Neural cell (in vitro differentiated cells): ENCODE measurements at regions not wholly inside any gene's neighbourhood (a gene's known extent, or its start where the extent isn't known, plus 50 kb on each side); places are given as distances from the start of the nearest gene placed in this dataset.

Source experiments
- H2AFZ ChIP-seq: fragments of 200-600, 300-800 bp; sonication (generic), shearing (Covaris generic); 2 replicates; pipeline ENCODE4 v1.6.0; 2014; ENCODE audit warnings: low read depth, mild to moderate bottlenecking, antibody characterized with exemption, low read length, moderate library complexity
- H3F3A ChIP-seq: fragments of 200-600 bp; shearing (Covaris generic); 2 replicates; pipeline ENCODE4 v1.6.1; 2016; ENCODE audit warnings: mild to moderate bottlenecking, moderate library complexity, mixed read lengths, antibody characterized with exemption, low read length; ENCODE audit not compliant: insufficient read depth, poor library complexity, severe bottlenecking
- H3K27ac ChIP-seq: fragments of 200-600, 300-800 bp; sonication (generic), shearing (Covaris generic); 2 replicates; pipeline ENCODE4 v1.5.1; 2014; ENCODE audit warnings: mild to moderate bottlenecking, low read length, moderate library complexity
- H3K27me3 ChIP-seq: fragments of 300-800, 200-600 bp; sonication (generic), shearing (Covaris generic); 2 replicates; pipeline ENCODE4 v1.6.0; 2014; ENCODE audit warnings: mild to moderate bottlenecking, low read depth, low read length, moderate library complexity; ENCODE audit not compliant: insufficient read depth
- H3K36me3 ChIP-seq: fragments of 300-800, 200-600 bp; sonication (generic), shearing (Covaris generic); 2 replicates; pipeline ENCODE4 v1.5.1; 2014; ENCODE audit warnings: mild to moderate bottlenecking, antibody characterized with exemption, low read length, moderate library complexity; ENCODE audit not compliant: insufficient read depth
- H3K4me2 ChIP-seq: fragments of 300-800, 200-600 bp; sonication (generic), shearing (Covaris generic); 2 replicates; pipeline ENCODE4 v1.6.0; 2014; ENCODE audit warnings: mild to moderate bottlenecking, low read length
- H3K4me3 ChIP-seq: fragments of 300-800, 200-600 bp; sonication (generic), shearing (Covaris generic); 2 replicates; pipeline ENCODE4 v1.5.1; 2014; ENCODE audit warnings: mild to moderate bottlenecking, low read length, moderate library complexity
- H3K79me2 ChIP-seq: fragments of 200-600 bp; shearing (Covaris generic); replicated peaks from 2 replicates; pipeline ENCODE4 v1.6.0; 2014; ENCODE audit warnings: mild to moderate bottlenecking, low read length, moderate library complexity; ENCODE audit not compliant: insufficient read depth
- H3K9ac ChIP-seq: fragments of 300-800, 200-600 bp; sonication (generic), shearing (Covaris generic); 2 replicates; pipeline ENCODE4 v1.6.1; 2016; ENCODE audit warnings: mild to moderate bottlenecking, low read length, mixed read lengths
- H3K9me2 ChIP-seq: fragments of 200-600 bp; shearing (Covaris generic); 2 replicates; pipeline ENCODE4 v1.6.1; 2016; ENCODE audit warnings: mild to moderate bottlenecking, low read length, mixed read lengths; ENCODE audit not compliant: insufficient read depth
- H3K9me3 ChIP-seq: fragments of 200-600, 300-800 bp; sonication (generic), shearing (Covaris generic); 2 replicates; pipeline ENCODE4 v1.6.1; 2016; ENCODE audit warnings: mild to moderate bottlenecking, mixed run types, low read length, moderate library complexity, mixed read lengths
- H4K20me1 ChIP-seq: fragments of 200-600 bp; shearing (Covaris generic); 2 replicates; pipeline ENCODE4 v1.6.1; 2016; ENCODE audit warnings: mild to moderate bottlenecking, mixed run types; ENCODE audit not compliant: insufficient read depth
- CTCF ChIP-seq: fragments of 450-650 bp; IDR thresholded peaks from 2 replicates; pipeline ENCODE4 v1.5.1; 2014; ENCODE audit warnings: antibody characterized with exemption, mild to moderate bottlenecking, moderate library complexity; ENCODE audit not compliant: poor library complexity, severe bottlenecking
- EP300 ChIP-seq: fragments of 450-650 bp; conservative IDR thresholded peaks from 2 replicates; pipeline ENCODE4 v1.6.1; 2014; ENCODE audit warnings: antibody characterized with exemption, mild to moderate bottlenecking, moderate library complexity; ENCODE audit not compliant: poor library complexity, severe bottlenecking
- EZH2 ChIP-seq: fragments of 200-600, 300-800 bp; shearing (Covaris generic), sonication (generic); IDR thresholded peaks from 2 replicates; pipeline ENCODE4 v1.6.1; 2014; ENCODE audit warnings: antibody characterized with exemption, low read length, borderline replicate concordance, mild to moderate bottlenecking; ENCODE audit not compliant: insufficient read depth, poor library complexity, severe bottlenecking
- MXI1 ChIP-seq: fragments of 450-650 bp; conservative IDR thresholded peaks from 2 replicates; pipeline ENCODE4 v1.6.1; 2014; ENCODE audit warnings: antibody characterized with exemption, mild to moderate bottlenecking; ENCODE audit not compliant: poor library complexity, severe bottlenecking
- POLR2AphosphoS5 ChIP-seq: IDR thresholded peaks from 2 replicates; pipeline ENCODE4 v1.6.1; 2012
- RAD21 ChIP-seq: fragments of 450-650 bp; conservative IDR thresholded peaks from 2 replicates; pipeline ENCODE4 v1.6.1; 2014; ENCODE audit warnings: antibody characterized with exemption, mild to moderate bottlenecking, moderate library complexity
- REST ChIP-seq: IDR thresholded peaks from 2 replicates; pipeline ENCODE4 v1.6.1; 2012; ENCODE audit warnings: borderline replicate concordance
- SMC3 ChIP-seq: fragments of 450-650 bp; conservative IDR thresholded peaks from 2 replicates; pipeline ENCODE4 v1.6.1; 2014; ENCODE audit warnings: antibody characterized with exemption, mild to moderate bottlenecking, moderate library complexity; ENCODE audit not compliant: poor library complexity
- TAF1 ChIP-seq: IDR thresholded peaks from 2 replicates; pipeline ENCODE4 v1.6.1; 2012; ENCODE audit warnings: low read depth

DNA sequence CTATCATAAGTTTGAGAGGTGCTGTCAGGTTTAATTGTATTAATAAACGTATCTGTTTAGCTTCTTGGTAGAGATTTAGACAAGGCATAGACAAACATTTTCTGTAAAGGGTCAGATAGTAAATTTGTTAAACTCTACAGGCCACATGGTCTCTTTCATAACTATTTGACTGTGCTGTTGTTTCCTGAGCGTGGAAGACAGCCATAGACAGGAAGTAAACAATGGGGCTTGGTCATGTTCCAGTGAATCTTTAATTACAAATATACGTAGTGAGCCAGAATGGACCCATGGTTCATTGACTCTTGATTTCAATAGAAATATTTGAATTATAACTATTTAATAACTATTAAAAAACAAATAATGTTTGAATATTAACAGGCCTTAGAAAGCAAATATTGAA, 451.1 kb downstream of the SH2D4B start:
- Histone ChIP-seq H3K27me3 (no peaks in the 10 kb centered on the region), H3K9ac (no peak overlapping the region), H3K79me2 (no peaks in the 10 kb centered on the region), H3K36me3 (no peaks in the 10 kb centered on the region), H4K20me1 (no peaks in the 10 kb centered on the region), H3K27ac (no peak overlapping the region), H3K9me2 (no peaks in the 10 kb centered on the region), H3F3A (no peaks in the 10 kb centered on the region), H3K4me3 (no peak overlapping the region), H3K4me2 (no peak overlapping the region), H2AFZ (no peak overlapping the region), H3K9me3 (no peaks in the 10 kb centered on the region)
- TF ChIP-seq REST (no peak), TAF1 (no peak), SMC3 (no peak), POLR2AphosphoS5 (no peak), CTCF (no peak), EP300 (no peak), EZH2 (no peak), MXI1 (no peak), RAD21 (no peak)

- H2AFZ ChIP-seq = no peak overlapping the region
- no peak overlapping the region for H3K4me3 ChIP-seq
- H3K9ac ChIP-seq = no peak overlapping the region
- H3K4me2 ChIP-seq = no peak overlapping the region
- no peaks in the 10 kb centered on the region for H3F3A ChIP-seq
- no peaks in the 10 kb centered on the region for H3K9me3 ChIP-seq
- H3K9me2 ChIP-seq = no peaks in the 10 kb centered on the region
- no peaks in the 10 kb centered on the region for H4K20me1 ChIP-seq
- H3K27ac ChIP-seq = no peak overlapping the region
- H3K79me2 ChIP-seq = no peaks in the 10 kb centered on the region
- no peaks in the 10 kb centered on the region for H3K27me3 ChIP-seq
- TF ChIP-seq SMC3 = no peak
- TF ChIP-seq EZH2 = no peak
- TF ChIP-seq REST = no peak
- TF ChIP-seq CTCF = no peak
- no peak for TF ChIP-seq RAD21
- TF ChIP-seq POLR2AphosphoS5 = no peak
- TF ChIP-seq EP300 = no peak
- TF ChIP-seq TAF1 = no peak
- no peak for TF ChIP-seq MXI1
- H3K36me3 ChIP-seq = no peaks in the 10 kb centered on the region
These were observed 459.0 kb downstream of the SH2D4B start for GRCh38 chr10:80996615-80997193.
